GM12891 (cell line): ENCODE measurements at regions not wholly inside any gene's neighbourhood (a gene's known extent, or its start where the extent isn't known, plus 50 kb on each side); places are given as distances from the start of the nearest gene placed in this dataset.

ENCODE experiments used
- DNase-seq: peaks from one replicate; pipeline ENCODE4 v3.0.0; 2011; ENCODE audit warnings: low spot score; ENCODE audit not compliant: insufficient read length
- FAIRE-seq: peaks from 2 replicates; lab custom pipeline; 2011; peaks lifted over from hg19 to GRCh38; lab: Jason Lieb, UNC
- PAX5 ChIP-seq: IDR thresholded peaks from 2 replicates; pipeline ENCODE4 v1.6.1; 2011; ENCODE audit warnings: low read length, moderate library complexity, mild to moderate bottlenecking; ENCODE audit not compliant: insufficient read depth, severe bottlenecking
- POLR2A ChIP-seq: IDR thresholded peaks from 2 replicates; pipeline ENCODE4 v1.6.1; 2011; ENCODE audit warnings: low read depth, low read length, control low read depth
- POLR2AphosphoS5 ChIP-seq: IDR thresholded peaks from 2 replicates; pipeline ENCODE4 v1.6.1; 2011; ENCODE audit warnings: low read depth, low read length, control low read depth
- POU2F2 ChIP-seq: IDR thresholded peaks from 2 replicates; pipeline ENCODE4 v1.6.1; 2011; ENCODE audit warnings: low read depth, mild to moderate bottlenecking, control low read depth, low read length, moderate library complexity
- SPI1 ChIP-seq: IDR thresholded peaks from 2 replicates; pipeline ENCODE4 v1.6.1; 2011; ENCODE audit warnings: low read depth, low read length, control low read depth
- TAF1 ChIP-seq: IDR thresholded peaks from 2 replicates; pipeline ENCODE4 v1.6.1; 2011; ENCODE audit warnings: low read depth, low read length, control low read depth

- no peak for DNase-seq
- no peak for TF ChIP-seq SPI1
- TF ChIP-seq POU2F2 = no peak
- TF ChIP-seq TAF1 = no peak
- no peak for TF ChIP-seq POLR2A
- no peak for TF ChIP-seq PAX5
- no peak for TF ChIP-seq POLR2AphosphoS5
- FAIRE-seq = no peak
Measured at GRCh38 chr18:78130232-78131195, 849.1 kb upstream of the SALL3 start.

DNA sequence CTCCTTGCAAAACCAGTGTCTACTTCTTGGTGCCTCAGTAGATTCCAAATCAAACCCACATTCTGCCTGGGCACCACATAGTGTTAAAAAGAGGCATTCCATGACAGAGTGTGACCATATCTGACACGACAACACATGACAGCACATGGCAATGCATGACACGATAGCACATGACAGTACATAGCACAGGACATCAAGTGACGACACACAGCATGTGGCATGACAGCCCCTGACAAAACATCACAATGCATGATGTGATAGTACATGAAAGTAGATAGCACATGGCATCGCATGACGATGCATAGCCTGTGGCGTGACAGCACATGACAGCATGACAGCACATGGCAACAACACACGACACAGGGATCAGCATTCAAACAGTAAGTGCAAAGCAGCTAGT, 845.9 kb upstream of the SALL3 start:
- TF ChIP-seq POU2F2 = no peak
- no peak for TF ChIP-seq POLR2A
- TF ChIP-seq TAF1 = no peak
- TF ChIP-seq POLR2AphosphoS5 = no peak
- TF ChIP-seq SPI1 = no peak
- no peak for TF ChIP-seq PAX5
- no peak for FAIRE-seq

GRCh38 chr18:78136986-78137385, 842.6 kb upstream of the SALL3 start:
- no peak for TF ChIP-seq PAX5
- FAIRE-seq = no peak
- no peak for DNase-seq

More for the DNA sequence above, 845.9 kb upstream of the SALL3 start:
- DNase-seq = no peak

DNA sequence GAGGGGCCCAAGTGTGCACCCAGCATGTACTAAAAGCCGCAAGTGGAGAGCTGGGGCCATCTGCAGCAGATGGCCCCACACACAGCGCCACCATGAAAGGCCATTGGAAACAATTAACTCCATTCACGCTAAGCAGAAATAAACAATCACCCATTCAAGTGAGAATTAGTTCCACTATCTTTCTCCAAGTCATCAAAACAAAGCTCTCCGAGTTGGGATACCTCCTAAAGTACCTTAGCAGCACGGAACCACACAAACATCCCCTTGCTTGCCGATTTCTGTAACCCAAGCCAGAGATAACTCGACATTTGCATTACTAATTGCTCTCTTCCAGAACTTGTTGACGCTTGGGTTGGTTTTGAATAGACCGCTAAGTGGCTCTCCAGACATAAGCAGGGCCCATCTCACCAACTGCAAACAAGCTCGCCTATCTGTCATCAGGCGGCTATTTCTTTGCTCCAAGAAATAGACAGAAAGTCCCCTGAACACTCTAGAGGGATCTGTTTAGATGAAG, 840.6 kb upstream of the SALL3 start:
- DNase-seq (no peak), FAIRE-seq (no peak)
- TF ChIP-seq TAF1 (no peak), SPI1 (no peak), POLR2AphosphoS5 (no peak), PAX5 (no peak), POLR2A (no peak), POU2F2 (no peak)

GRCh38 chr18:78140294-78140693, 839.3 kb upstream of the SALL3 start:
- DNase-seq = no peak
- TF ChIP-seq POLR2A (no peak), POU2F2 (no peak), POLR2AphosphoS5 (no peak), TAF1 (no peak), PAX5 (no peak), SPI1 (no peak)
- FAIRE-seq = no peak

GRCh38 chr18:78144669-78145068, 834.9 kb upstream of the SALL3 start:
- DNase-seq (no peak), FAIRE-seq (no peak)
- no peak for TF ChIP-seq SPI1
- TF ChIP-seq POLR2A = no peak
- TF ChIP-seq TAF1 = no peak
- TF ChIP-seq POLR2AphosphoS5 = no peak
- no peak for TF ChIP-seq PAX5
- no peak for TF ChIP-seq POU2F2

GRCh38 chr18:78145096-78145495, 834.5 kb upstream of the SALL3 start:
- no peak for DNase-seq
- no peak for TF ChIP-seq POU2F2
- no peak for FAIRE-seq

DNA sequence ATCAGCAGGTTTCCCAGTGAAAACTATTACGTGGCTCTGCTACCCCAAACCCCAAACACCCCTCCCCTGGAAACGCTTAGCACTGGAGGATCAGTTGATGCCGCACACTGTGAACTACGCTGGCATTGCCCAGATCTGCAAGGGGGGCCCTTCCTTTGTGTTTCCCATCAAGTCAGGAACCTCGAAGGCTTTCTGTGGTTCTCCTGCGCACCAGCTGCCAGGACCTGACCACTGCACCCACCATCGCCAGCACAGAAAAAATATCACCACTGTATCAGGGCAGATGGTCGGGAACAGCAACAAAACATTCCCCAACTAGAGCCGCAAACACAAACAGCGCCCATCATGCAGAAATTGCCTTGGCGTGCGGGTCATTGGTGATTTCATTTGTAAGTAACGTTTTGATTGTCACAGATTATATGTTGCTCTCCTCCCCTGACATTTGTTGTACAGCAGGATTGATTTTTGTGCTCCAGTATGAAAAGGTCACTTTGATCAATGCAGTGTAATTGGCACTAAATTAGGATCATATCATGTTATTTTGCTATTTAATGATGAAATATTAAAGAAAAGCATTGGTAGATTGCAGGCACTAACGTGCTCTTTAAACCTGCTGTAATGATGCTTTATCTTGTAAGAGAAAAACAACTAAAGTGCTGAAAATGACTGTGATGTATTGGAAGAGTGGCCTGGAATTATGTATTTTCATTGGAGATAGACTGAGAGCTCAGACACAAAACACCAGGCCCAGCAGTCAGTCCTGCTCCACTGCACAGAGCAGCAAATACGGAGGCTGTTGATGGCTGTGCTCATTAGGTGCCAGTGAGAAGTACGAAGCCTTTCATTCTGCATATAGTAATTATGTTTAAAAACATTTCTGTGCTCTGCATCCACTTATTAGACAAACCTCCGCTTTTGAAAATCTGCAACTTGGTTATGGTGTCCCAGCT, 833.2 kb upstream of the SALL3 start:
- TF ChIP-seq TAF1 (no peak), POLR2AphosphoS5 (no peak)
- no peak for FAIRE-seq
- no peak for DNase-seq

DNA sequence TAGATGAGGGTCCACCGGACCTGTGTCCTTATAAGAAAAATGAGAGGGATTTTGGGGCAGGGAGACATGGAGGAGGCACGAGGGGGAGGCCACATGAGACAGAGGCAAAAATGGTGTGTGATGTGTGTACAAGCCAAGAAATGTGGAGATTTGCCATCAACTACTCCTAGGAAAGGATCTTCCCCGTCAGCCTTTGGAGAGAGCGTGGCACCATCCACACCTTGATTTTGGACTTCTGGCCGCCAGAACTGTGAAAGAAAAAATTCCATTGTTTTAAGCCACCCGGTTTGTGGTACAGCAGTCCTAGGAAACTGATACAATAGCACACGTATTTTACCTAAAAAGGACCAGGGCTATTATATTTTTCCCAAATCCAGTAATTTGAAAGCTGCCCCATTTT, 829.0 kb upstream of the SALL3 start:
- FAIRE-seq = no peak
- no peak for TF ChIP-seq TAF1
- DNase-seq = no peak

DNA sequence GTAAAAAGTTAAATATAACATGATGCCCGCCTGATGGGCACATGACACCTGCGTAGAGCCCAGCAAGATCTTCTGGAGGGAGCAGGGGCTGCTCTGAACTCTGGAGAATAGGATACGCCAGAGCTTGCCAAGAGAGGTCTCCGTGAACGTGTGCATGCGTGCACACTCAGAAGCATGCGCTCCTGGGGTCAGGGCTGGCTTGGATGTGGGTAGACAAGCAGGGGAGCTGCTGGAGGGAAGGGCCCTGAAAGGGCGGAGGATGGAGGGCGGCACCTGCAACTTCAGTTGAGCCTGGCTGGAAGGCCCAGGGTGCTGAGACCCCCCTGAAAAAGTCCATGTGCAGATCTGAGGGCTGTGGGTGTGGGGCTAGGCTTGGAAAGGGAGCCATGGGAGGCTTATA, 828.4 kb upstream of the SALL3 start:
- TF ChIP-seq TAF1 (no peak), POLR2A (no peak), POU2F2 (no peak), PAX5 (no peak), POLR2AphosphoS5 (no peak)
- FAIRE-seq (no peak), DNase-seq (no peak)
